GM13977 (cell line): ENCODE measurements at regions not wholly inside any gene's neighbourhood (a gene's known extent, or its start where the extent isn't known, plus 50 kb on each side); places are given as distances from the start of the nearest gene placed in this dataset.

Experiments used
- DNase-seq: peaks from one replicate; pipeline ENCODE4 v3.0.0; 2012; ENCODE audit warnings: low spot score
- in situ Hi-C: fragments of 300-500 bp; cut with MboI; formaldehyde crosslinking; loops from one replicate; pipeline ENCODE4 v1.12.0; 2022; ENCODE audit warnings: low sequenced_read_pairs, low pct_unique_long_range_greater_than_20kb, mixed read lengths, inconsistent platforms; ENCODE audit not compliant: unreplicated experiment
- TF ChIP-seq, protein P1 (sequence below): IDR thresholded peaks from 2 replicates; pipeline ENCODE4 v1.5.1; 2012; ENCODE audit warnings: mild to moderate bottlenecking, control low read depth; ENCODE audit not compliant: insufficient read depth; ENCODE audit errors: extremely low read depth, missing control alignments

GRCh38 chr4:19327364-19327763 lies 924.3 kb upstream of the SLIT2 start:
- in situ Hi-C loops: no loop called here
- TF ChIP-seq, protein P1, sequence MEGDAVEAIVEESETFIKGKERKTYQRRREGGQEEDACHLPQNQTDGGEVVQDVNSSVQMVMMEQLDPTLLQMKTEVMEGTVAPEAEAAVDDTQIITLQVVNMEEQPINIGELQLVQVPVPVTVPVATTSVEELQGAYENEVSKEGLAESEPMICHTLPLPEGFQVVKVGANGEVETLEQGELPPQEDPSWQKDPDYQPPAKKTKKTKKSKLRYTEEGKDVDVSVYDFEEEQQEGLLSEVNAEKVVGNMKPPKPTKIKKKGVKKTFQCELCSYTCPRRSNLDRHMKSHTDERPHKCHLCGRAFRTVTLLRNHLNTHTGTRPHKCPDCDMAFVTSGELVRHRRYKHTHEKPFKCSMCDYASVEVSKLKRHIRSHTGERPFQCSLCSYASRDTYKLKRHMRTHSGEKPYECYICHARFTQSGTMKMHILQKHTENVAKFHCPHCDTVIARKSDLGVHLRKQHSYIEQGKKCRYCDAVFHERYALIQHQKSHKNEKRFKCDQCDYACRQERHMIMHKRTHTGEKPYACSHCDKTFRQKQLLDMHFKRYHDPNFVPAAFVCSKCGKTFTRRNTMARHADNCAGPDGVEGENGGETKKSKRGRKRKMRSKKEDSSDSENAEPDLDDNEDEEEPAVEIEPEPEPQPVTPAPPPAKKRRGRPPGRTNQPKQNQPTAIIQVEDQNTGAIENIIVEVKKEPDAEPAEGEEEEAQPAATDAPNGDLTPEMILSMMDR: no peak
- DNase-seq: no peak

GRCh38 chr4:19324184-19324583 lies 927.5 kb upstream of the SLIT2 start:
- DNase-seq: no peak
- TF ChIP-seq, protein P1: no peak
- in situ Hi-C loops: no loop called here

- TF ChIP-seq, protein P1: no peak
- DNase-seq: no peak
- in situ Hi-C loops: no loop called here
Observed at GRCh38 chr4:19319607-19320006, 932.1 kb upstream of the SLIT2 start.

DNA sequence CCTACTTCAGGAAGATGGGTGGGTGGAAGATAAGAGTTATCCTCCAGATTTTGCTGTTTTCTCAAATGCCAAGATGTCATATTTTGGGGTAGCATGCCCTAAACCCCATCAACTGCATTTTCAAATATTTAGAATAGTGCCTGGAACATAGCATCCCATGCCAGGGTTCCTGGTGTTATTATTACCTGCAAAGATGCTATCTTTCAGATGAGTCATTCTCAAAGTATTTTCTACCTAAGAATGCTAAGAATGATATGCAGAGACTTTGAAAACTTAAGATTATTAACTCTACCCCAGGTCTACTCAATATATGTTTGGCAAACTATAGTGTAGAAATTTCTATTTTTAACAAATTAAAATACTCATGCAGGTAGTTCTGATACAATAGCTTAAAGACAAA lies 934.3 kb upstream of the SLIT2 start:
- DNase-seq: no peak
- in situ Hi-C loops: no loop called here
- TF ChIP-seq, protein P1: no peak

DNA sequence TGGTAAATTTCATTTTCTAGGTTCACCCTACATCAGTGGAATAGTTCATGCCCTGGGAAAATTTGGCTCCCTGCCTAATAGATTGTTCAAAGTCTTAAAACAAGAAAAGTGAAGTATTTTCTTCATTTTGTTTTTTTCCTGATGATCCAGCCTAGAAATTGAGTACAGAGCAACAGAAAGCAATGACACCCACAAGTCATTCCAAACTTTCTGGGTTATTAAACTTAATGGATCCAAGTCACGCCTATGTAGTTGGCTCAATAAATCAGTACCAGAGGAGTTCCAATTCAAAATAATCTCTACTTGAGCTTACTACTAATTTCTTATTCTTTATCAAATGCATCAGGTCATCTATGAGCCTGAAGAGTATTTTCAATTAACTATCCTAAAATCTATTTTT lies 937.6 kb upstream of the SLIT2 start:
- in situ Hi-C loops: no loop called here
- TF ChIP-seq, protein P1: no peak
- DNase-seq: no peak

DNA sequence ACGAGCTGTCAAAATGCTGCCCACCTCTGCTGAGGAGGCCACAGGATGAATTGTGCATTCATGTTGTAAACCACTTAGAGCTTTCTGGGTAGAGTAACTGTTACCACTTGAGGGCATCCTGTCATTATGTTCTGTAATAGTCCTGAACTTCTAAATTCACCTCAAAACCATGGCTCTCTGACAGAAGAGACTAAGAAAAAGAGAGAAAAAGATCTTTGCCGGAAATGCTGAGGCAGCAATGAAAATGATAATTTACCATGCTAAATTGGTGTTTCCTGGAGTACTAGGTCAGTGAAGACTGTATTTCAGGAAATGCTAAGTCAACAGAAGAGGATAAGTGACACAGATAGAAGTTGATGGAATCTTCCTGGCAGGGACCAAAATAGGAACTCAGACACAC lies 942.3 kb upstream of the SLIT2 start:
- in situ Hi-C loops: no loop called here
- TF ChIP-seq, protein P1: no peak
- no peak for DNase-seq

DNA sequence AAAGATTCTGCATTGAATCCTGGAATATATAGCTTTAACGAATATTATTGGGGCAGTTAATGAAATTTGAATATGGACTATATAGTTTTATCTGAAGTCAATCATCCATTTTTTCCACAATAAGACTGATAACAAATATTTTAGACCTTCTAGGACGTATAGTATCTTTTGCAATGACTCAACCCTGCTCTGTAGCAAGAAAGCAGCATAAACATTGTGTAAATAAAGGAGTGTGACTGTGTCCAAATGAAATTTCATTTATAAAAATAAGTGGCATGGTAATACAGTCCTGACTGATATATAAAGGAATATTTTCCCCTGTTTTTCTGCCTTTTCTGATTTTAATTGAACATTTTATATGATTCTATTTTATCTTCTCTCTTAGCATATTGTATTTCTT lies 947.7 kb upstream of the SLIT2 start:
- no peak for DNase-seq
- in situ Hi-C loops: no loop called here
- TF ChIP-seq, protein P1: no peak
